ENCODE measurements at regions not wholly inside any gene's neighbourhood (a gene's known extent, or its start where the extent isn't known, plus 50 kb on each side); places are given as distances from the start of the nearest gene placed in this dataset.

DNA sequence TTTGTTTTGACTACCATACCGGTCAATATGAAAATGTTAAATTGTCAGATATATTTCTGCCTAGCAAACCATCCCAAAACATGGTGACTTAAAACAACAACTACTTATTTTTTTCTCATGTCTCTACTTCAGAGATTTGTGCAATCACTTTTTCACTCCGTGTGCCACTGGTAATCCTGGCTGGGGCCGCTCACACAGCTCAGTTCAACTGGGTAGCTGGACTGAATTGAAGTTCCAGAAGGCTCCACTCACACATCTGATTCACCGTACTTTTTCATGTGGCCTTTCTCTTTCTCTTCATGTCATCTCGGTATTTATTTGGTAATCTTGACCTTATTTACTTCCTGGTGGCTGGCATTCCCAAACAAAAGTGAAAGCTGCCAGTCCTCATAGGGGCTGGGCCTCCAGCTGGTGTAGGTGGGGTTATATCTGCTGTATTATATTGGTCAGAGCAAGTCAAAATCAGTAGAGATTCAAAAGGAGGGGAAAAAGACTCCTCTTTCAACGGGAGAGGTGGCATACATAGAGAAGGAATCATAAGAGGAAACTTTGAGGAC lies 513.9 kb upstream of the NXPH2 start:
- ATAC-seq (no peak), DNase-seq (no peak)
- H3K9me3 ChIP-seq: no peaks in the 10 kb centered on the region
- H3K4me1 ChIP-seq: no peaks in the 10 kb centered on the region
- no peaks in the 10 kb centered on the region for H3K36me3 ChIP-seq
- H3K27ac ChIP-seq: no peak overlapping the region
- no peaks in the 10 kb centered on the region for H3K27me3 ChIP-seq
- intact Hi-C loops (cut with DNase I): no loop called here
- no peak overlapping the region for H3K4me3 ChIP-seq
- TF ChIP-seq, protein P1, sequence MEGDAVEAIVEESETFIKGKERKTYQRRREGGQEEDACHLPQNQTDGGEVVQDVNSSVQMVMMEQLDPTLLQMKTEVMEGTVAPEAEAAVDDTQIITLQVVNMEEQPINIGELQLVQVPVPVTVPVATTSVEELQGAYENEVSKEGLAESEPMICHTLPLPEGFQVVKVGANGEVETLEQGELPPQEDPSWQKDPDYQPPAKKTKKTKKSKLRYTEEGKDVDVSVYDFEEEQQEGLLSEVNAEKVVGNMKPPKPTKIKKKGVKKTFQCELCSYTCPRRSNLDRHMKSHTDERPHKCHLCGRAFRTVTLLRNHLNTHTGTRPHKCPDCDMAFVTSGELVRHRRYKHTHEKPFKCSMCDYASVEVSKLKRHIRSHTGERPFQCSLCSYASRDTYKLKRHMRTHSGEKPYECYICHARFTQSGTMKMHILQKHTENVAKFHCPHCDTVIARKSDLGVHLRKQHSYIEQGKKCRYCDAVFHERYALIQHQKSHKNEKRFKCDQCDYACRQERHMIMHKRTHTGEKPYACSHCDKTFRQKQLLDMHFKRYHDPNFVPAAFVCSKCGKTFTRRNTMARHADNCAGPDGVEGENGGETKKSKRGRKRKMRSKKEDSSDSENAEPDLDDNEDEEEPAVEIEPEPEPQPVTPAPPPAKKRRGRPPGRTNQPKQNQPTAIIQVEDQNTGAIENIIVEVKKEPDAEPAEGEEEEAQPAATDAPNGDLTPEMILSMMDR (IDR thresholded peaks at IDR 0.05): no peak

DNA sequence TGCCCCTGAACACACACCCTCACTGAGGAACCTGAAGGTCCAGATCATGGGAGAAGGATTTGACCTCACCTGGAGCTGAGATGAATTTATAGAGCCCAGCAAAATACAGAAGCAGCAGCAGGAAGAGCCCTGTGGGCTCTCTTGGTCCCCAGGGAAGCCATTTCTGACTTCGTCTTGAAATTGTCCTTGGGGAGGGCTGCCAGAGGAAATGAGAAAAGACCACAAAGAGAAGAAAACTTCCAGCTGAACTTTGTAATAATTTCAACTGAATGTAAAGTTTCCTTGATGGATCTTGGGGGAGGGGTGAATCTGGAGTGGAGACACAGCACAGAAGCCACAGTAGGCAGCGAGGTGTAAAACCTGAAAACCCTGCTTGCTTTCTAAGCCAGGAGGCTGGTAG lies 500.9 kb upstream of the NXPH2 start:
- Histone ChIP-seq H3K4me1 (no peaks in the 10 kb centered on the region), H3K9me3 (peaks cover 0 to 31% of the 10 kb centered on the region in 2 donors), H3K27ac (no peak overlapping the region), H3K4me3 (no peak overlapping the region), H3K36me3 (no peaks in the 10 kb centered on the region), H3K27me3 (no peaks in the 10 kb centered on the region)
- ATAC-seq: no peak
- TF ChIP-seq, protein P1 (IDR thresholded peaks at IDR 0.05): no peak
- DNase-seq: no peak
- intact Hi-C loops (cut with DNase I): no loop called here

DNA sequence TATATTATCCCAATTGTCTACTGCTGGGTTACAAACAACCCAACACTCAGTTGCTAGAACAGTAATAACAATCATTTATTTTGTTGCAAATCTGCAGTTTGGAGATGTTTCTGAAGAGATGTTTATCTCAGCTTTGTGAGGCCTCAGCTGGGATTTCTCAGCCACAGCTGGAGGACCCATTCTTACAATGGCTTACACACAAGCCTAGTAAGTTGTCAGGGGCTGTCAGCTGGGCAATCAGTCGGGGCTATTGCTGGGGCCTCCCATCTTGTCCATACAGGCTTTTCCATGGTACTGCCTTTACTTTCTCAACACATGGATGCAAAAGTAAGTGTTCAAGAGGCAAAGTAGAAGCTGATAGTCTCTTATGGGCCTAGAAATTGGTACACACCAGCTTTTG lies 491.7 kb upstream of the NXPH2 start:
- Histone ChIP-seq H3K36me3 (no peaks in the 10 kb centered on the region), H3K27ac (no peak overlapping the region), H3K27me3 (no peaks in the 10 kb centered on the region), H3K4me3 (no peak overlapping the region), H3K9me3 (peaks cover 0 to 2% of the 10 kb centered on the region in 2 donors), H3K4me1 (no peaks in the 10 kb centered on the region)
- ATAC-seq (no peak), DNase-seq (no peak)
- intact Hi-C loops (cut with DNase I): no loop called here
- TF ChIP-seq, protein P1 (IDR thresholded peaks at IDR 0.05): no peak

DNA sequence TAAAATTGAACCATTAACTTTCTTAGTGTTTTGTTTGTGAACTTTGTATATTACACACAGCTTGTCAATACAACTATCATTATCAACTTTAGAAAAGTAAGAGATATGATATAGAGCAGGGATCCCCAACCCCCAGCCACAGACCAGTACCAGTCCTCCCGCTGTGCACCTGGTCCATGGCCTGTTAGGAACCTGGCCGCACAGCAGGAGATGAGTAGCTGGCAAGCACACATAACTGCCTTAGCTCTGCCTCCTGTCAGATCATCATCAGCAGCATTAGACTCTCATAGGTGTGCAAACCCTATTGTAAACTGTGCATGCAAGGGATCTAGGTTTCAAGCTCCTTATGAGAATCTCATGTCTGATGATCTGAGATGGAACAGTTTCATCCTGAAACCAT lies 491.0 kb upstream of the NXPH2 start:
- no peak overlapping the region for H3K4me3 ChIP-seq
- H3K9me3 ChIP-seq: peaks cover 0 to 1% of the 10 kb centered on the region in 2 donors
- intact Hi-C loops (cut with DNase I): no loop called here
- no peaks in the 10 kb centered on the region for H3K36me3 ChIP-seq
- H3K27me3 ChIP-seq: no peaks in the 10 kb centered on the region
- ATAC-seq: no peak
- H3K4me1 ChIP-seq: no peaks in the 10 kb centered on the region
- TF ChIP-seq, protein P1 (IDR thresholded peaks at IDR 0.05): no peak
- DNase-seq: no peak
- no peak overlapping the region for H3K27ac ChIP-seq

DNA sequence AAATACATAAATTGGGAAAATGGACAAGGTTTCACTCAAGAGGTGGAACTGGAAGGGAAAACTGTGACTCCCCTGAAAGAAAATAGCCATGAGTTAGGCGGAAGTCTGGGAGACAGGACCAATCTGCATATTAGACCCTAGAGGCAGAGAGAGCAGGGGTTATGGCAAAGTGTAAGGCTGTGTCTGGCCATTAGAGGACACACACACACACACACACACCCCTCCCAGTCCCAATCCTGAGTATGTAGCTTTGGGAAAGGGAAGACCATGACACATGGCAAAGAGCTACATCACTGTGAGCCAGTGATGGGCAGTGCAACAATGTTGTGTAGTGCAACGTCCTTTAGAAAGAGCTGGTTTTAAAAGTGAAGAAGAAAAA lies 479.9 kb upstream of the NXPH2 start:
- intact Hi-C loops (cut with DNase I): no loop called here
- DNase-seq (no peak), ATAC-seq (no peak)
- no peaks in the 10 kb centered on the region for H3K4me1 ChIP-seq
- no peak overlapping the region for H3K4me3 ChIP-seq
- H3K36me3 ChIP-seq: no peaks in the 10 kb centered on the region
- peaks cover 0 to 6% of the 10 kb centered on the region in 2 donors for H3K9me3 ChIP-seq
- TF ChIP-seq, protein P1 (IDR thresholded peaks at IDR 0.05): no peak
- no peaks in the 10 kb centered on the region for H3K27me3 ChIP-seq
- H3K27ac ChIP-seq: no peak overlapping the region
